B cell (primary cell): ENCODE measurements at regions not wholly inside any gene's neighbourhood (a gene's known extent, or its start where the extent isn't known, plus 50 kb on each side); places are given as distances from the start of the nearest gene placed in this dataset.

Source experiments
- ATAC-seq: fragments of 200-7000 bp; cut with Tn5 transposase; one replicate; pipeline ENCODE4 v1.10.0; 2021; ENCODE audit warnings: low read depth, mild to moderate bottlenecking, moderate number of reproducible peaks, moderate library complexity
- CTCF ChIA-PET: fragments of 350-600 bp; sonication (Branson Sonifier 250); formaldehyde crosslinking; loops from one replicate; lab custom pipeline; 2021; ENCODE audit warnings: antibody characterized with exemption, inconsistent platforms; lab: Charles Lee
- POLR2A ChIA-PET: fragments of 350-600 bp; sonication (Branson Sonifier 250); formaldehyde crosslinking; loops from one replicate; lab custom pipeline; 2021; ENCODE audit warnings: antibody characterized with exemption; lab: Charles Lee
- DNase-seq: peaks from one replicate; pipeline ENCODE4 v3.0.0; 2013
- H2AFZ ChIP-seq: 2 replicates; pipeline ENCODE4 v1.6.1; 2012; ENCODE audit warnings: mild to moderate bottlenecking, low read depth, low read length; ENCODE audit not compliant: insufficient read depth, poor library complexity, severe bottlenecking
- H3K27ac ChIP-seq, 2 donors: 1 replicate in 1 of 2; 2 replicates in 1 of 2; pipeline ENCODE4 v1.5.1; 2012 to 2013; ENCODE audit warnings: low read length in 2 of 2, mild to moderate bottlenecking in 2 of 2, moderate library complexity in 1 of 2
- H3K27me3 ChIP-seq, 4 experiments: fragments of 200-600 bp in 1 of 4; sonication (generic) in 1 of 4; replicated peaks in 1 of 4; 1 replicate in 2 of 4; 2 replicates in 2 of 4; pipeline versions ENCODE4 v1.6.1 to v1.7.0; 2013 to 2016; ENCODE audit warnings: low read length in 3 of 4, mild to moderate bottlenecking in 2 of 4, mixed read lengths in 1 of 4, moderate library complexity in 1 of 4; ENCODE audit not compliant: insufficient read depth in 4 of 4, control insufficient read depth in 3 of 4; ENCODE audit errors: control extremely low read depth in 1 of 4
- H3K36me3 ChIP-seq, 2 experiments: replicated peaks in 1 of 2; 1 replicate in 1 of 2; 2 replicates in 1 of 2; pipeline versions ENCODE4 v1.6.1 to v1.7.1; 2013; ENCODE audit warnings: low read length in 1 of 2; ENCODE audit not compliant: insufficient read depth in 2 of 2, control insufficient read depth in 1 of 2; ENCODE audit errors: control extremely low read depth in 1 of 2, extremely low read depth in 1 of 2
- H3K4me1 ChIP-seq, 2 donors: fragments of 200-600 bp in 1 of 2; sonication (generic) in 1 of 2; 1 replicate in 1 of 2; 2 replicates in 1 of 2; pipeline versions ENCODE4 v1.5.1 to v1.6.1; 2013 to 2017; ENCODE audit warnings: low read length in 2 of 2; ENCODE audit not compliant: control insufficient read depth in 2 of 2, insufficient read depth in 2 of 2
- H3K4me2 ChIP-seq: replicated peaks from 2 replicates; pipeline ENCODE3; 2012; ENCODE audit warnings: mild to moderate bottlenecking, low read depth, low read length; ENCODE audit not compliant: poor library complexity, severe bottlenecking
- H3K4me3 ChIP-seq, 5 experiments: fragments of 200-600 bp in 1 of 5; sonication (generic) in 1 of 5; 1 replicate in 3 of 5; 2 replicates in 2 of 5; pipeline versions ENCODE4 v1.5.1 to v1.7.0; 2011 to 2016; ENCODE audit warnings: low read length in 4 of 5, mild to moderate bottlenecking in 4 of 5, low read depth in 2 of 5, control low read depth in 1 of 5, moderate library complexity in 1 of 5; ENCODE audit not compliant: insufficient read depth in 1 of 5; ENCODE audit errors: control extremely low read depth in 1 of 5, extremely low read depth in 1 of 5
- H3K79me2 ChIP-seq: fragments of 200-600 bp; sonication (generic); one replicate; pipeline ENCODE4 v1.6.0; 2016; ENCODE audit warnings: low read length; ENCODE audit not compliant: control insufficient read depth, insufficient read depth
- H3K9ac ChIP-seq: fragments of 200-600 bp; sonication (generic); 2 replicates; pipeline ENCODE4 v1.6.1; 2017; ENCODE audit warnings: mild to moderate bottlenecking, low read length, moderate library complexity
- H3K9me3 ChIP-seq, 3 donors: one replicate each; pipeline versions ENCODE4 v1.6.1 to v1.7.1; 2013; ENCODE audit warnings: low read length in 2 of 3; ENCODE audit not compliant: control insufficient read depth in 2 of 3, insufficient read depth in 1 of 3; ENCODE audit errors: control extremely low read depth in 1 of 3
- H4K20me1 ChIP-seq: 2 replicates; pipeline ENCODE4 v1.6.0; 2012; ENCODE audit warnings: mild to moderate bottlenecking, low read length; ENCODE audit not compliant: insufficient read depth, control insufficient read depth, poor library complexity, severe bottlenecking
- H3K27ac Mint-ChIP-seq: one replicate; pipeline ENCODE4 v1.8.0; 2021; ENCODE audit warnings: mixed read lengths
- H3K27me3 Mint-ChIP-seq: one replicate; pipeline ENCODE4 v1.8.0; 2021; ENCODE audit warnings: mixed read lengths
- H3K4me1 Mint-ChIP-seq: one replicate; pipeline ENCODE4 v1.8.0; 2021; ENCODE audit warnings: mixed read lengths
- H3K4me3 Mint-ChIP-seq: one replicate; pipeline ENCODE4 v1.8.0; 2021; ENCODE audit warnings: mixed read lengths
- H3K9me3 Mint-ChIP-seq: one replicate; pipeline ENCODE4 v1.8.0; 2022; ENCODE audit warnings: mixed read lengths; ENCODE audit not compliant: insufficient read depth
- CTCF ChIP-seq: fragments of 200-600 bp; IDR thresholded peaks from one replicate; pipeline ENCODE4 v1.8.0; 2022; ENCODE audit warnings: antibody characterized with exemption, mild to moderate bottlenecking
- EZH2 ChIP-seq: IDR thresholded peaks from 2 replicates; pipeline ENCODE4 v1.6.1; 2012; ENCODE audit warnings: borderline replicate concordance, low read depth, mild to moderate bottlenecking, moderate library complexity, low read length; ENCODE audit not compliant: insufficient read depth, poor library complexity, severe bottlenecking
- WGBS: methylation state at CpG from one replicate; pipeline ENCODE4 v1.1.5; 2013; ENCODE audit warnings: missing lambda C conversion rate; ENCODE audit not compliant: insufficient coverage; 5-methylcytosine and 5-hydroxymethylcytosine counted together
- intact Hi-C: fragments of 100-400 bp; cut with micrococcal nuclease; formaldehyde crosslinking; loops from one replicate; pipeline ENCODE4 v1.10.0; 2022

DNA sequence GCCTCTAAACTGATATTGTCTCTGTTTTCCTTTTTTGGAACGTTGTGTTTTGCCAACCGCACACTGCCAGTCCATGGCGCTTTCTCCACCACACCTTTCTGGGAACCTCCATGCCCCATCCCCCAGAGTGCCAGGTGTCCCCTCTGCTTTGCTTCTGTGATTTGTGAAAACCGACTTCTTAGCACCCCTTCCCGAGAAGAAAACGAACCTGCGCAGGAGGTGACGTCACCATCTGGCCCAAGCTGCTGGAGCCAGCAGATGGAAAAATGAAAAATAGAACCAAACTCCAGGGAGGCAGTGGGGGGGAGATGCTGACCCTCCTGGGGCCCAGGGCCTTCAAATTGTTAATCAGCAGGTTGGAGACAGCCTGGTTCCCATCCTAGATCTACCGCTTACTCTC lies 103.8 kb downstream of the HTR5A start:
- WGBS, result 92% methylated on average over 5 of the region's 9 CpGs
- DNase-seq, result no peak

GRCh38 chr7:155178096-155178495 lies 108.0 kb downstream of the HTR5A start:
- no peak overlapping the region for H3K27ac ChIP-seq
- intact Hi-C loops, result no loop called here
- Mint-ChIP-seq H3K27ac (no peak overlapping the region), H3K9me3 (peaks cover 2% of the 10 kb centered on the region), H3K4me3 (no peak overlapping the region), H3K4me1 (peaks cover 2% of the 10 kb centered on the region), H3K27me3 (peaks cover 13% of the 10 kb centered on the region)
- CTCF ChIA-PET, result no interaction called here
- ATAC-seq, result no peak
- POLR2A ChIA-PET, result no interaction called here
- TF ChIP-seq EZH2 (no peak), CTCF (no peak)
- peaks cover 0 to 9% (median 0%) of the 10 kb centered on the region in 3 donors for H3K9me3 ChIP-seq
- no peak overlapping the region for H3K4me3 ChIP-seq
- H2AFZ ChIP-seq, result no peak overlapping the region
- no peaks in the 10 kb centered on the region for H3K79me2 ChIP-seq
- no peak for DNase-seq
- H3K4me1 ChIP-seq, result no peaks in the 10 kb centered on the region
- H3K4me2 ChIP-seq, result no peak overlapping the region
- peaks cover 0 to 2% (median 0%) of the 10 kb centered on the region in 4 experiments for H3K27me3 ChIP-seq
- no peak overlapping the region for H3K9ac ChIP-seq
- 88% methylated on average over 1 of the region's 2 CpGs for WGBS
- no peaks in the 10 kb centered on the region for H3K36me3 ChIP-seq
- H4K20me1 ChIP-seq, result no peaks in the 10 kb centered on the region

More for the DNA sequence above, 103.8 kb downstream of the HTR5A start:
- H3K27ac Mint-ChIP-seq, result no peak overlapping the region
- intact Hi-C loops, result no loop called here
- H3K36me3 ChIP-seq, result no peaks in the 10 kb centered on the region
- H3K27me3 Mint-ChIP-seq, result peaks cover 12% of the 10 kb centered on the region
- H3K4me1 ChIP-seq, result no peaks in the 10 kb centered on the region
- H2AFZ ChIP-seq, result no peak overlapping the region
- no peak overlapping the region for H3K9ac ChIP-seq
- no peak overlapping the region for H3K4me3 ChIP-seq
- H3K9me3 Mint-ChIP-seq, result peaks cover 2% of the 10 kb centered on the region
- H3K4me3 Mint-ChIP-seq, result no peak overlapping the region
- H3K4me1 Mint-ChIP-seq, result peaks cover 2% of the 10 kb centered on the region
- H4K20me1 ChIP-seq, result no peaks in the 10 kb centered on the region
- ChIA-PET CTCF (no interaction called here), POLR2A (no interaction called here)
- H3K79me2 ChIP-seq, result no peaks in the 10 kb centered on the region
- peaks cover 0 to 6% (median 0%) of the 10 kb centered on the region in 4 experiments for H3K27me3 ChIP-seq
- peaks cover 0 to 2% (median 0%) of the 10 kb centered on the region in 3 donors for H3K9me3 ChIP-seq
- no peak overlapping the region for H3K4me2 ChIP-seq
- TF ChIP-seq EZH2, result no peak
- TF ChIP-seq CTCF, result no peak
- H3K27ac ChIP-seq, result no peak overlapping the region
- ATAC-seq, result no peak
